ENCODE measurements at regions not wholly inside any gene's neighbourhood (a gene's known extent, or its start where the extent isn't known, plus 50 kb on each side); places are given as distances from the start of the nearest gene placed in this dataset.

GRCh38 chr1:243912347-243912746 is 62.3 kb upstream of the AKT3 start:
- POLR2A ChIA-PET: no interaction called here

GRCh38 chr1:243910607-243911006 is 60.6 kb upstream of the AKT3 start:
- POLR2A ChIA-PET: no interaction called here
- Histone ChIP-seq H3K4me1 (ENCODE audit: control insufficient read depth, insufficient read depth, low read length) (no peaks in the 10 kb centered on the region), H3K4me3 (no peak overlapping the region), H3K4me2 (ENCODE audit: control insufficient read depth, insufficient read depth) (no peak overlapping the region), H3K36me3 (ENCODE audit: control insufficient read depth in 2 of 2, insufficient read depth in 2 of 2, low read length in 1 of 2) (no peaks in the 10 kb centered on the region), H3K27me3 (replicated peaks in 1 of 2; ENCODE audit: control insufficient read depth in 2 of 2, insufficient read depth in 2 of 2, low read length in 1 of 2) (no peaks in the 10 kb centered on the region; a peak in 1 of 4 replicates), H3K79me2 (ENCODE audit: control insufficient read depth, insufficient read depth, low read length) (no peaks in the 10 kb centered on the region), H3K9me3 (replicated peaks; ENCODE audit: control insufficient read depth, insufficient read depth, low read length) (no peaks in the 10 kb centered on the region), H3K27ac (ENCODE audit: control insufficient read depth, insufficient read depth) (no peak overlapping the region), H3K9ac (ENCODE audit: control insufficient read depth, insufficient read depth, low read length) (no peak overlapping the region), H2AFZ (ENCODE audit: control insufficient read depth, low read depth, low read length) (no peak overlapping the region), H4K20me1 (ENCODE audit: control insufficient read depth, insufficient read depth) (no peaks in the 10 kb centered on the region)
- WGBS (ENCODE audit: insufficient coverage, insufficient replicate concordance, low lambda C conversion rate, missing lambda C conversion rate): 18% methylated on average over 6 of the region's 6 CpGs
- FAIRE-seq: no peak
- SMC1A ChIA-PET (ENCODE audit: uncharacterized antibody, unreplicated experiment): no interaction called here
- intact Hi-C loops (cut with micrococcal nuclease; ENCODE audit: unreplicated experiment): no loop called here
- peak; percentile 51; the same call in 1 of the 2 replicates for TF ChIP-seq SPI1 (IDR thresholded peaks at IDR 0.05; ENCODE audit: borderline replicate concordance, insufficient read depth, low read depth, low read length)
- TF ChIP-seq SUPT20H (IDR thresholded peaks at IDR 0.05; ENCODE audit: borderline replicate concordance, control insufficient read depth, low read depth, low read length): no peak
- ATAC-seq: peak; percentile 27; the same call in 2 of the 3 replicates
- RAD21 ChIA-PET (ENCODE audit: unreplicated experiment): no interaction called here
- CTCF ChIA-PET: no interaction called here
- no peak for DNase-seq (ENCODE audit: low read depth, low spot score)
- BruUV-seq (replicated peaks): no TSS peak
- in situ Hi-C loops (cut with MboI): no loop called here

More at GRCh38 chr1:243912347-243912746, 62.3 kb upstream of the AKT3 start:
- Histone ChIP-seq H3K9me3 (replicated peaks; ENCODE audit: control insufficient read depth, insufficient read depth, low read length) (no peaks in the 10 kb centered on the region), H3K9ac (ENCODE audit: control insufficient read depth, insufficient read depth, low read length) (no peak overlapping the region), H3K36me3 (ENCODE audit: control insufficient read depth in 2 of 2, insufficient read depth in 2 of 2, low read length in 1 of 2) (no peaks in the 10 kb centered on the region), H3K4me2 (ENCODE audit: control insufficient read depth, insufficient read depth) (no peak overlapping the region), H4K20me1 (ENCODE audit: control insufficient read depth, insufficient read depth) (no peaks in the 10 kb centered on the region), H3K4me1 (ENCODE audit: control insufficient read depth, insufficient read depth, low read length) (no peaks in the 10 kb centered on the region), H2AFZ (ENCODE audit: control insufficient read depth, low read depth, low read length) (no peak overlapping the region), H3K79me2 (ENCODE audit: control insufficient read depth, insufficient read depth, low read length) (no peaks in the 10 kb centered on the region), H3K27me3 (replicated peaks in 1 of 2; ENCODE audit: control insufficient read depth in 2 of 2, insufficient read depth in 2 of 2, low read length in 1 of 2) (peaks cover 1 to 3% of the 10 kb centered on the region in 2 experiments; a peak in 3 of 4 replicates), H3K4me3 (no peak overlapping the region), H3K27ac (ENCODE audit: control insufficient read depth, insufficient read depth) (no peak overlapping the region)
- intact Hi-C loops (cut with micrococcal nuclease; ENCODE audit: unreplicated experiment): no loop called here
- no peak for ATAC-seq
- BruUV-seq (replicated peaks): no TSS peak
- CTCF ChIA-PET: no interaction called here
- RAD21 ChIA-PET (ENCODE audit: unreplicated experiment): no interaction called here
- in situ Hi-C loops (cut with MboI): no loop called here
- TF ChIP-seq SREBF1 (IDR thresholded peaks at IDR 0.05; ENCODE audit: low read length) (no peak), SMAD5 (IDR thresholded peaks at IDR 0.05; ENCODE audit: low read depth) (no peak), TAF1 (IDR thresholded peaks at IDR 0.05; ENCODE audit: borderline replicate concordance, low read depth, low read length) (no peak), POLR2AphosphoS5 (IDR thresholded peaks at IDR 0.05; ENCODE audit: low read length) (no peak), LARP7 (IDR thresholded peaks at IDR 0.05) (no peak), FOXM1 (IDR thresholded peaks at IDR 0.05; ENCODE audit: low read depth, low read length) (no peak), CHD1 (IDR thresholded peaks at IDR 0.05; ENCODE audit: low read depth, low read length) (no peak), TCF3 (IDR thresholded peaks at IDR 0.05; ENCODE audit: borderline replicate concordance, insufficient read depth, low read depth, low read length) (no peak), HDAC2 (IDR thresholded peaks at IDR 0.05) (no peak)
- FAIRE-seq: no peak
- SMC1A ChIA-PET (ENCODE audit: uncharacterized antibody, unreplicated experiment): no interaction called here
- no peak for DNase-seq (ENCODE audit: low read depth, low spot score)
- WGBS (ENCODE audit: insufficient coverage, insufficient replicate concordance, low lambda C conversion rate, missing lambda C conversion rate): 95% methylated on average over 2 of the region's 2 CpGs
